Gastrocnemius medialis (tissue), 4 donors: ENCODE measurements at regions not wholly inside any gene's neighbourhood (a gene's known extent, or its start where the extent isn't known, plus 50 kb on each side); places are given as distances from the start of the nearest gene placed in this dataset.

Experiments
- POLR2A ChIP-seq, 2 donors: fragments of 450-650 bp; IDR thresholded peaks; one replicate each; pipeline ENCODE4 v1.6.1; 2017; ENCODE audit warnings: antibody characterized with exemption in 2 of 2, mild to moderate bottlenecking in 2 of 2, moderate library complexity in 2 of 2
- TF ChIP-seq, protein P1 (sequence below), 5 experiments: fragments of 450-650 bp in 3 of 5; fragments of 200-600 bp in 2 of 5; sonication (generic) in 2 of 5; IDR thresholded peaks in 4 of 5; conservative IDR thresholded peaks in 1 of 5; 1 replicate in 4 of 5; 2 replicates in 1 of 5; pipeline ENCODE4 v1.5.1; 2016 to 2019; ENCODE audit warnings: antibody characterized with exemption in 5 of 5, mild to moderate bottlenecking in 3 of 5, moderate library complexity in 3 of 5

- TF ChIP-seq, protein P1, sequence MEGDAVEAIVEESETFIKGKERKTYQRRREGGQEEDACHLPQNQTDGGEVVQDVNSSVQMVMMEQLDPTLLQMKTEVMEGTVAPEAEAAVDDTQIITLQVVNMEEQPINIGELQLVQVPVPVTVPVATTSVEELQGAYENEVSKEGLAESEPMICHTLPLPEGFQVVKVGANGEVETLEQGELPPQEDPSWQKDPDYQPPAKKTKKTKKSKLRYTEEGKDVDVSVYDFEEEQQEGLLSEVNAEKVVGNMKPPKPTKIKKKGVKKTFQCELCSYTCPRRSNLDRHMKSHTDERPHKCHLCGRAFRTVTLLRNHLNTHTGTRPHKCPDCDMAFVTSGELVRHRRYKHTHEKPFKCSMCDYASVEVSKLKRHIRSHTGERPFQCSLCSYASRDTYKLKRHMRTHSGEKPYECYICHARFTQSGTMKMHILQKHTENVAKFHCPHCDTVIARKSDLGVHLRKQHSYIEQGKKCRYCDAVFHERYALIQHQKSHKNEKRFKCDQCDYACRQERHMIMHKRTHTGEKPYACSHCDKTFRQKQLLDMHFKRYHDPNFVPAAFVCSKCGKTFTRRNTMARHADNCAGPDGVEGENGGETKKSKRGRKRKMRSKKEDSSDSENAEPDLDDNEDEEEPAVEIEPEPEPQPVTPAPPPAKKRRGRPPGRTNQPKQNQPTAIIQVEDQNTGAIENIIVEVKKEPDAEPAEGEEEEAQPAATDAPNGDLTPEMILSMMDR (IDR thresholded peaks at IDR 0.05 in 4 of 5, conservative IDR thresholded peaks at IDR 0.05 in 1 of 5) = no peak
- TF ChIP-seq POLR2A (IDR thresholded peaks at IDR 0.05) = no peak
These were observed 100.8 kb upstream of the MAGEB18 start for GRCh38 chrX:26037367-26037766.
